ENCODE measurements at regions not wholly inside any gene's neighbourhood (a gene's known extent, or its start where the extent isn't known, plus 50 kb on each side); places are given as distances from the start of the nearest gene placed in this dataset.

DNA sequence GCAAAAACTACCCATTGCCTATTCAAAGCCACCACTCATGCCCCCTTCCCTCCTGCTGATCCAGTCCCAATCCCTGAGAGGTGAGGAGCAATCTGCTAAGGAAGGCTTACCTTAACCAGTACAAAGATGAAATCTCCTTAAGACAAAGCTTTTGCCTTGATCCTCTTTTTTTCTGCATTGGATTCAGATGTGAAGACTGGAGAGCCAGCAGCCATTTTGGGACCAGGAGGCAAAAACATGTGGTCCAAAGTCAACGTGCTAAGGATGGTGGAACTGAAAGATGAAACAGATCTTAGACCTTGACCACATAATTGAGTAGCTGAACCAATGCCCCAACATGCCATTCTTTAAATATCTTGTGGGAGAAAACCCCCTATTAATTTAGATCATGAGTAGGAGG, 171.4 kb downstream of the IRX5 start:
- TF ChIP-seq, protein P1, sequence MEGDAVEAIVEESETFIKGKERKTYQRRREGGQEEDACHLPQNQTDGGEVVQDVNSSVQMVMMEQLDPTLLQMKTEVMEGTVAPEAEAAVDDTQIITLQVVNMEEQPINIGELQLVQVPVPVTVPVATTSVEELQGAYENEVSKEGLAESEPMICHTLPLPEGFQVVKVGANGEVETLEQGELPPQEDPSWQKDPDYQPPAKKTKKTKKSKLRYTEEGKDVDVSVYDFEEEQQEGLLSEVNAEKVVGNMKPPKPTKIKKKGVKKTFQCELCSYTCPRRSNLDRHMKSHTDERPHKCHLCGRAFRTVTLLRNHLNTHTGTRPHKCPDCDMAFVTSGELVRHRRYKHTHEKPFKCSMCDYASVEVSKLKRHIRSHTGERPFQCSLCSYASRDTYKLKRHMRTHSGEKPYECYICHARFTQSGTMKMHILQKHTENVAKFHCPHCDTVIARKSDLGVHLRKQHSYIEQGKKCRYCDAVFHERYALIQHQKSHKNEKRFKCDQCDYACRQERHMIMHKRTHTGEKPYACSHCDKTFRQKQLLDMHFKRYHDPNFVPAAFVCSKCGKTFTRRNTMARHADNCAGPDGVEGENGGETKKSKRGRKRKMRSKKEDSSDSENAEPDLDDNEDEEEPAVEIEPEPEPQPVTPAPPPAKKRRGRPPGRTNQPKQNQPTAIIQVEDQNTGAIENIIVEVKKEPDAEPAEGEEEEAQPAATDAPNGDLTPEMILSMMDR (IDR thresholded peaks at IDR 0.05) = no peak
- TF ChIP-seq POLR2A (IDR thresholded peaks at IDR 0.05) = no peak

Measured in Peyer's patch (tissue), 4 donors.